ENCODE measurements at regions not wholly inside any gene's neighbourhood (a gene's known extent, or its start where the extent isn't known, plus 50 kb on each side); places are given as distances from the start of the nearest gene placed in this dataset.
"Not testable (repeated sequence)": the region's sequence is repeated elsewhere in the genome, so short reads cannot be mapped to it uniquely, and the experiment has no call there.

GRCh38 chr13:30065181-30065580 lies 214.8 kb upstream of the UBL3 start:
- no peak for DNase-seq (ENCODE audit: low read depth in 3 of 3)

- no peak for DNase-seq (ENCODE audit: low read depth in 3 of 3)
These were observed 213.5 kb upstream of the UBL3 start for GRCh38 chr13:30063892-30064291.

GRCh38 chr13:30061217-30061616 lies 210.8 kb upstream of the UBL3 start:
- DNase-seq (ENCODE audit: low read depth in 3 of 3) = no peak

GRCh38 chr13:30058429-30058828 lies 208.0 kb upstream of the UBL3 start:
- DNase-seq (ENCODE audit: low read depth in 3 of 3) = no peak

- not testable (repeated sequence) for DNase-seq (ENCODE audit: low read depth in 3 of 3)
These were observed 204.1 kb upstream of the UBL3 start for GRCh38 chr13:30054546-30054945.

GRCh38 chr13:30053939-30054338 lies 203.5 kb upstream of the UBL3 start:
- DNase-seq (ENCODE audit: low read depth in 3 of 3) = no peak

- DNase-seq (ENCODE audit: low read depth in 3 of 3) = no peak
These were observed 201.7 kb upstream of the UBL3 start for GRCh38 chr13:30052120-30052519.

- no peak for DNase-seq (ENCODE audit: low read depth in 3 of 3)
These were observed 201.2 kb upstream of the UBL3 start for GRCh38 chr13:30051531-30052060.

- no peak for DNase-seq (ENCODE audit: low read depth in 3 of 3)
These were observed 199.3 kb upstream of the UBL3 start for GRCh38 chr13:30049692-30050091.

- DNase-seq (ENCODE audit: low read depth in 3 of 3) = no peak
These were observed 196.9 kb upstream of the UBL3 start for GRCh38 chr13:30047154-30047874.

- DNase-seq (ENCODE audit: low read depth in 3 of 3) = no peak
These were observed 195.7 kb upstream of the UBL3 start for GRCh38 chr13:30045916-30046704.

- no peak for DNase-seq (ENCODE audit: low read depth in 3 of 3)
These were observed 194.5 kb upstream of the UBL3 start for GRCh38 chr13:30044932-30045331.

- no peak for DNase-seq (ENCODE audit: low read depth in 3 of 3)
These were observed 193.2 kb upstream of the UBL3 start for GRCh38 chr13:30043631-30043925.

GRCh38 chr13:30042891-30043630 lies 192.6 kb upstream of the UBL3 start:
- DNase-seq (ENCODE audit: low read depth in 3 of 3) = no peak

- DNase-seq (ENCODE audit: low read depth in 3 of 3) = no peak
These were observed 191.9 kb upstream of the UBL3 start for GRCh38 chr13:30042272-30042671.

- DNase-seq (ENCODE audit: low read depth in 3 of 3) = no peak
These were observed 189.1 kb upstream of the UBL3 start for GRCh38 chr13:30039511-30039911.

GRCh38 chr13:30038884-30039283 lies 188.5 kb upstream of the UBL3 start:
- no peak for DNase-seq (ENCODE audit: low read depth in 3 of 3)

GRCh38 chr13:30037766-30038165 lies 187.3 kb upstream of the UBL3 start:
- no peak for DNase-seq (ENCODE audit: low read depth in 3 of 3)

- no peak for DNase-seq (ENCODE audit: low read depth in 3 of 3)
These were observed 186.9 kb upstream of the UBL3 start for GRCh38 chr13:30037306-30037705.

- DNase-seq (ENCODE audit: low read depth in 3 of 3) = no peak
These were observed 184.0 kb upstream of the UBL3 start for GRCh38 chr13:30034458-30034795.

- no peak for DNase-seq (ENCODE audit: low read depth in 3 of 3)
These were observed 183.5 kb upstream of the UBL3 start for GRCh38 chr13:30033681-30034457.

GRCh38 chr13:30032263-30032662 lies 181.8 kb upstream of the UBL3 start:
- no peak for DNase-seq (ENCODE audit: low read depth in 3 of 3)
